Endothelial cell of umbilical vein (primary cell): ENCODE measurements at regions not wholly inside any gene's neighbourhood (a gene's known extent, or its start where the extent isn't known, plus 50 kb on each side); places are given as distances from the start of the nearest gene placed in this dataset.

Experiments used
- BruUV-seq: library from RNA; stranded (reverse); fragments of 400-500 nt; replicated peaks from 2 replicates; lab custom pipeline; 2021; lab: Mats Ljungman, UMichigan
- CTCF ChIA-PET: fragments of 300-600, 350-600 bp; sonication (Branson Sonifier 250); formaldehyde crosslinking; loops from one replicate; lab custom pipeline; 2021; ENCODE audit warnings: antibody characterized with exemption, inconsistent platforms; lab: Charles Lee
- POLR2A ChIA-PET: fragments of 300-600, 350-600 bp; sonication (Branson Sonifier 250); formaldehyde crosslinking; loops from one replicate; lab custom pipeline; 2021; ENCODE audit warnings: antibody characterized with exemption, inconsistent platforms; lab: Charles Lee
- DNase-seq: peaks from one replicate; pipeline ENCODE4 v3.0.0-alpha.2; 2011; ENCODE audit warnings: low read depth, low spot score
- FAIRE-seq: peaks from 2 replicates; lab custom pipeline; 2011; peaks lifted over from hg19 to GRCh38; lab: Jason Lieb, UNC
- H2AFZ ChIP-seq: 2 replicates; pipeline ENCODE4 v1.6.0; 2012; ENCODE audit warnings: low read depth, low read length, control low read depth, inconsistent platforms
- H3K27ac ChIP-seq: 2 replicates; pipeline ENCODE4 v1.5.1; 2011; ENCODE audit warnings: low read depth, mild to moderate bottlenecking, control low read depth, low read length, moderate library complexity; ENCODE audit not compliant: insufficient read depth
- H3K27me3 ChIP-seq, 2 experiments: 2 replicates each; pipeline versions ENCODE4 v1.6.0 to v1.6.1; 2011; ENCODE audit warnings: low read length in 2 of 2, mixed read lengths in 1 of 2; ENCODE audit not compliant: control insufficient read depth in 2 of 2, insufficient read depth in 2 of 2
- H3K36me3 ChIP-seq, 2 experiments: 2 replicates in 1 of 2; 3 replicates in 1 of 2; pipeline ENCODE4 v1.5.1; 2011; ENCODE audit warnings: low read length in 2 of 2, mild to moderate bottlenecking in 1 of 2, moderate library complexity in 1 of 2; ENCODE audit not compliant: control insufficient read depth in 2 of 2, insufficient read depth in 2 of 2; ENCODE audit errors: extremely low read depth in 1 of 2
- H3K4me1 ChIP-seq: 3 replicates; pipeline ENCODE4 v1.5.1; 2011; ENCODE audit warnings: mild to moderate bottlenecking, low read length; ENCODE audit not compliant: control insufficient read depth, insufficient read depth; ENCODE audit errors: extremely low read depth
- H3K4me2 ChIP-seq: 2 replicates; pipeline ENCODE4 v1.6.1; 2011; ENCODE audit warnings: low read length, control low read depth, mixed read lengths; ENCODE audit not compliant: insufficient read depth
- H3K4me3 ChIP-seq, 3 experiments: fragments of 200-600 bp in 1 of 3; sonication (generic), shearing (Covaris generic) in 1 of 3; replicated peaks in 1 of 3; 2 replicates each; pipeline ENCODE4 v1.5.1; 2011 to 2016; ENCODE audit warnings: control low read depth in 3 of 3, low read length in 3 of 3, mild to moderate bottlenecking in 2 of 3, inconsistent platforms in 1 of 3, low read depth in 1 of 3, moderate library complexity in 1 of 3; ENCODE audit not compliant: insufficient read depth in 1 of 3
- H3K79me2 ChIP-seq: 2 replicates; pipeline ENCODE4 v1.6.0; 2012; ENCODE audit warnings: low read length, inconsistent platforms; ENCODE audit not compliant: control insufficient read depth, insufficient read depth
- H3K9ac ChIP-seq: replicated peaks from 2 replicates; pipeline ENCODE3; 2011; ENCODE audit warnings: low read length, control low read depth; ENCODE audit not compliant: insufficient read depth; ENCODE audit errors: extremely low read depth
- H3K9me1 ChIP-seq: replicated peaks from 3 replicates; pipeline ENCODE4 v1.6.0; 2011; ENCODE audit warnings: mild to moderate bottlenecking, low read length; ENCODE audit not compliant: control insufficient read depth, insufficient read depth; ENCODE audit errors: extremely low read depth
- H3K9me3 ChIP-seq: replicated peaks from 2 replicates; pipeline ENCODE4 v1.5.1; 2012; ENCODE audit warnings: low read length, inconsistent platforms; ENCODE audit not compliant: control insufficient read depth, insufficient read depth
- H4K20me1 ChIP-seq: replicated peaks from 2 replicates; pipeline ENCODE3; 2011; ENCODE audit warnings: mild to moderate bottlenecking, low read length; ENCODE audit not compliant: control insufficient read depth, insufficient read depth; ENCODE audit errors: extremely low read depth
- FOS ChIP-seq: IDR thresholded peaks from 2 replicates; pipeline ENCODE4 v1.6.1; 2011; ENCODE audit warnings: mild to moderate bottlenecking, low read length, moderate library complexity, borderline replicate concordance; ENCODE audit not compliant: insufficient read depth
- GATA2 ChIP-seq: IDR thresholded peaks from 2 replicates; pipeline ENCODE4 v1.7.0; 2011; ENCODE audit warnings: low read depth, mild to moderate bottlenecking, moderate library complexity, mixed read lengths, low read length; ENCODE audit not compliant: insufficient read length, insufficient read depth
- JUN ChIP-seq: IDR thresholded peaks from 2 replicates; pipeline ENCODE4 v1.6.1; 2011; ENCODE audit warnings: borderline replicate concordance, low read depth; ENCODE audit not compliant: insufficient read length, insufficient read depth
- MYC ChIP-seq: IDR thresholded peaks from one replicate; pipeline ENCODE4 v1.6.1; 2011; ENCODE audit warnings: mild to moderate bottlenecking, low read depth, low read length
- POLR2AphosphoS5 ChIP-seq: IDR thresholded peaks from 2 replicates; pipeline ENCODE4 v1.6.1; 2012; ENCODE audit warnings: low read depth, mild to moderate bottlenecking, control low read depth, low read length, moderate library complexity; ENCODE audit not compliant: insufficient read depth
- dilution Hi-C: fragments of 300-500 bp; cut with MboI; formaldehyde crosslinking; loops from one replicate; pipeline ENCODE4 v1.15.0; 2019; ENCODE audit warnings: low sequenced_read_pairs; ENCODE audit not compliant: extremely low pct_ligation_motif_present
- intact Hi-C: fragments of 100-400 bp; cut with micrococcal nuclease; formaldehyde crosslinking; loops from one replicate; pipeline ENCODE4 v1.10.0; 2022
- TF ChIP-seq, protein P1 (sequence below): IDR thresholded peaks from 2 replicates; pipeline ENCODE4 v1.6.1; 2011; ENCODE audit not compliant: insufficient read depth, insufficient read length
- TF ChIP-seq, protein P2 (sequence below), 2 donors: IDR thresholded peaks; 1 replicate in 1 of 2; 2 replicates in 1 of 2; pipeline ENCODE4 v1.5.1; 2011; ENCODE audit warnings: low read length in 2 of 2, mild to moderate bottlenecking in 2 of 2, moderate library complexity in 2 of 2, control low read depth in 1 of 2, inconsistent platforms in 1 of 2, low read depth in 1 of 2; ENCODE audit not compliant: insufficient read depth in 1 of 2; ENCODE audit errors: extremely low read depth in 1 of 2

DNA sequence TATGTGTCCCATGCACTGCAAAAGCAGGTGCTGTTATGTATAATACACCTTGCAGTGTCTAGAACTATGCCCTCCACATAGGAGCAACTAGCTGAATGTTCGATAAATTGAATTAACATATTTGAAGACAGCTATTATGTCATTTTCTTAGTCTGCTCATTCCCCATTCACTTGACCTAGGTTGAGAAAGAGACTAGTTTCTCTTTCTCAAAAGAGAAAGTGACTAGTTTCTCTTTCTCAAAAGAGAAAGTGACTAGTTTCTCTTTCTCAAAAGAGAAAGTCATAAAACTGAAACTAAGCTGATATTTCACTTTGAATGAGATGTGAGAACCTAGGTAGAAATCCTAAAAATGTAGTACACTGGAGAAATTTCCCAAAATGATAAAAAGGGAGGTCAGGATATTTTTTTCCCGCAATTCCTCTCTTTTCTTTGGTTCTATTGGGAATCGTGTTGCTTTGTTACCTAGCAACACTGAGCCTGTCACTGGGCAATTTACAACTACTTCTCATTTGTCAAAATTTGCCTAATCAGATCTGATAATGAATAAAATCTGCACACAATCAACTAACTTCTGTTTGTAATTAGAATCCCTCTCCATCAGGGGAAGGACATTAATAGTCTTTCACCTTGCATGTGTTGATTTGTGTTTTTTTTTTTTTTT, 132.0 kb upstream of the GRIA1 start:
- FAIRE-seq (no peak), DNase-seq (no peak)
- no peak overlapping the region for H3K9ac ChIP-seq
- H4K20me1 ChIP-seq: no peaks in the 10 kb centered on the region
- H3K4me2 ChIP-seq: no peak overlapping the region
- H3K79me2 ChIP-seq: no peaks in the 10 kb centered on the region
- H3K27ac ChIP-seq: no peak overlapping the region
- ChIA-PET POLR2A (no interaction called here), CTCF (no interaction called here)
- no peaks in the 10 kb centered on the region for H3K36me3 ChIP-seq
- TF ChIP-seq, protein P1, sequence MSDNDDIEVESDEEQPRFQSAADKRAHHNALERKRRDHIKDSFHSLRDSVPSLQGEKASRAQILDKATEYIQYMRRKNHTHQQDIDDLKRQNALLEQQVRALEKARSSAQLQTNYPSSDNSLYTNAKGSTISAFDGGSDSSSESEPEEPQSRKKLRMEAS: no peak
- TF ChIP-seq, protein P2, sequence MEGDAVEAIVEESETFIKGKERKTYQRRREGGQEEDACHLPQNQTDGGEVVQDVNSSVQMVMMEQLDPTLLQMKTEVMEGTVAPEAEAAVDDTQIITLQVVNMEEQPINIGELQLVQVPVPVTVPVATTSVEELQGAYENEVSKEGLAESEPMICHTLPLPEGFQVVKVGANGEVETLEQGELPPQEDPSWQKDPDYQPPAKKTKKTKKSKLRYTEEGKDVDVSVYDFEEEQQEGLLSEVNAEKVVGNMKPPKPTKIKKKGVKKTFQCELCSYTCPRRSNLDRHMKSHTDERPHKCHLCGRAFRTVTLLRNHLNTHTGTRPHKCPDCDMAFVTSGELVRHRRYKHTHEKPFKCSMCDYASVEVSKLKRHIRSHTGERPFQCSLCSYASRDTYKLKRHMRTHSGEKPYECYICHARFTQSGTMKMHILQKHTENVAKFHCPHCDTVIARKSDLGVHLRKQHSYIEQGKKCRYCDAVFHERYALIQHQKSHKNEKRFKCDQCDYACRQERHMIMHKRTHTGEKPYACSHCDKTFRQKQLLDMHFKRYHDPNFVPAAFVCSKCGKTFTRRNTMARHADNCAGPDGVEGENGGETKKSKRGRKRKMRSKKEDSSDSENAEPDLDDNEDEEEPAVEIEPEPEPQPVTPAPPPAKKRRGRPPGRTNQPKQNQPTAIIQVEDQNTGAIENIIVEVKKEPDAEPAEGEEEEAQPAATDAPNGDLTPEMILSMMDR (IDR thresholded peaks at IDR 0.05; ENCODE audit: extremely low read depth in 1 of 2, insufficient read depth in 1 of 2, low read depth in 1 of 2, low read length in 2 of 2): no peak
- TF ChIP-seq FOS (no peak), JUN (no peak), POLR2AphosphoS5 (no peak), MYC (no peak), GATA2 (no peak)
- peaks cover 1% of the 10 kb centered on the region for H3K9me3 ChIP-seq
- H3K9me1 ChIP-seq: no peaks in the 10 kb centered on the region
- dilution Hi-C loops (no loop called here), intact Hi-C loops (no loop called here)
- no peak overlapping the region for H2AFZ ChIP-seq
- H3K4me1 ChIP-seq: no peaks in the 10 kb centered on the region
- no peak overlapping the region for H3K4me3 ChIP-seq
- H3K27me3 ChIP-seq: no peaks in the 10 kb centered on the region
- no TSS peak for BruUV-seq
